ENCODE measurements at regions not wholly inside any gene's neighbourhood (a gene's known extent, or its start where the extent isn't known, plus 50 kb on each side); places are given as distances from the start of the nearest gene placed in this dataset.

GRCh38 chr10:4059471-4060138 lies 274.6 kb upstream of the KLF6 start:
- TF ChIP-seq, protein P1, sequence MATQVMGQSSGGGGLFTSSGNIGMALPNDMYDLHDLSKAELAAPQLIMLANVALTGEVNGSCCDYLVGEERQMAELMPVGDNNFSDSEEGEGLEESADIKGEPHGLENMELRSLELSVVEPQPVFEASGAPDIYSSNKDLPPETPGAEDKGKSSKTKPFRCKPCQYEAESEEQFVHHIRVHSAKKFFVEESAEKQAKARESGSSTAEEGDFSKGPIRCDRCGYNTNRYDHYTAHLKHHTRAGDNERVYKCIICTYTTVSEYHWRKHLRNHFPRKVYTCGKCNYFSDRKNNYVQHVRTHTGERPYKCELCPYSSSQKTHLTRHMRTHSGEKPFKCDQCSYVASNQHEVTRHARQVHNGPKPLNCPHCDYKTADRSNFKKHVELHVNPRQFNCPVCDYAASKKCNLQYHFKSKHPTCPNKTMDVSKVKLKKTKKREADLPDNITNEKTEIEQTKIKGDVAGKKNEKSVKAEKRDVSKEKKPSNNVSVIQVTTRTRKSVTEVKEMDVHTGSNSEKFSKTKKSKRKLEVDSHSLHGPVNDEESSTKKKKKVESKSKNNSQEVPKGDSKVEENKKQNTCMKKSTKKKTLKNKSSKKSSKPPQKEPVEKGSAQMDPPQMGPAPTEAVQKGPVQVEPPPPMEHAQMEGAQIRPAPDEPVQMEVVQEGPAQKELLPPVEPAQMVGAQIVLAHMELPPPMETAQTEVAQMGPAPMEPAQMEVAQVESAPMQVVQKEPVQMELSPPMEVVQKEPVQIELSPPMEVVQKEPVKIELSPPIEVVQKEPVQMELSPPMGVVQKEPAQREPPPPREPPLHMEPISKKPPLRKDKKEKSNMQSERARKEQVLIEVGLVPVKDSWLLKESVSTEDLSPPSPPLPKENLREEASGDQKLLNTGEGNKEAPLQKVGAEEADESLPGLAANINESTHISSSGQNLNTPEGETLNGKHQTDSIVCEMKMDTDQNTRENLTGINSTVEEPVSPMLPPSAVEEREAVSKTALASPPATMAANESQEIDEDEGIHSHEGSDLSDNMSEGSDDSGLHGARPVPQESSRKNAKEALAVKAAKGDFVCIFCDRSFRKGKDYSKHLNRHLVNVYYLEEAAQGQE (IDR thresholded peaks at IDR 0.05; ENCODE audit: insufficient replicate concordance, low read depth) = no peak
- TF ChIP-seq CTCF (IDR thresholded peaks at IDR 0.05; ENCODE audit: insufficient read depth, low read length) (no peak), POLR2AphosphoS5 (IDR thresholded peaks at IDR 0.05; ENCODE audit: low read depth) (no peak), SPI1 (IDR thresholded peaks at IDR 0.05; ENCODE audit: borderline replicate concordance, low read depth) (no peak), GABPA (IDR thresholded peaks at IDR 0.05; ENCODE audit: low read depth) (no peak)
- Histone ChIP-seq H3K27ac (replicated peaks) (no peak overlapping the region), H3K4me3 (replicated peaks; ENCODE audit: insufficient read depth, low read length) (no peak overlapping the region), H3K27me3 (ENCODE audit: insufficient read depth, poor library complexity, severe bottlenecking) (no peaks in the 10 kb centered on the region)
- no peak for DNase-seq (ENCODE audit: low read depth in 1 of 2, low spot score in 1 of 2)

- H3K4me3 ChIP-seq (replicated peaks; ENCODE audit: insufficient read depth, low read length) = no peak overlapping the region
- no peaks in the 10 kb centered on the region for H3K27me3 ChIP-seq (ENCODE audit: insufficient read depth, poor library complexity, severe bottlenecking)
- TF ChIP-seq GABPA (IDR thresholded peaks at IDR 0.05; ENCODE audit: low read depth) (no peak), SPI1 (IDR thresholded peaks at IDR 0.05; ENCODE audit: borderline replicate concordance, low read depth) (no peak), POLR2AphosphoS5 (IDR thresholded peaks at IDR 0.05; ENCODE audit: low read depth) (no peak), CTCF (IDR thresholded peaks at IDR 0.05; ENCODE audit: insufficient read depth, low read length) (no peak)
- TF ChIP-seq, protein P1 (IDR thresholded peaks at IDR 0.05; ENCODE audit: insufficient replicate concordance, low read depth) = no peak
- H3K27ac ChIP-seq (replicated peaks) = no peak overlapping the region
- no peak for DNase-seq (ENCODE audit: low read depth in 1 of 2, low spot score in 1 of 2)
Measured at GRCh38 chr10:4058514-4059029, 273.6 kb upstream of the KLF6 start.

- no peaks in the 10 kb centered on the region for H3K27me3 ChIP-seq (ENCODE audit: insufficient read depth, poor library complexity, severe bottlenecking)
- DNase-seq (ENCODE audit: low read depth in 1 of 2, low spot score in 1 of 2) = no peak
Measured at GRCh38 chr10:4057725-4058513, 272.9 kb upstream of the KLF6 start.

More at GRCh38 chr10:4057725-4058513, 272.9 kb upstream of the KLF6 start:
- Histone ChIP-seq H3K4me3 (replicated peaks; ENCODE audit: insufficient read depth, low read length) (no peak overlapping the region), H3K27ac (replicated peaks) (no peak overlapping the region)
- no peak for TF ChIP-seq GABPA (IDR thresholded peaks at IDR 0.05; ENCODE audit: low read depth)
- no peak for TF ChIP-seq CTCF (IDR thresholded peaks at IDR 0.05; ENCODE audit: insufficient read depth, low read length)
- TF ChIP-seq SPI1 (IDR thresholded peaks at IDR 0.05; ENCODE audit: borderline replicate concordance, low read depth) = no peak
- TF ChIP-seq, protein P1 (IDR thresholded peaks at IDR 0.05; ENCODE audit: insufficient replicate concordance, low read depth) = no peak
- no peak for TF ChIP-seq POLR2AphosphoS5 (IDR thresholded peaks at IDR 0.05; ENCODE audit: low read depth)
